ENCODE measurements at regions not wholly inside any gene's neighbourhood (a gene's known extent, or its start where the extent isn't known, plus 50 kb on each side); places are given as distances from the start of the nearest gene placed in this dataset.

GRCh38 chr2:221068123-221068522, 504.0 kb downstream of the EPHA4 start:
- DNase-seq (ENCODE audit: low spot score in 2 of 2): no peak
- intact Hi-C loops (cut with DNase I; ENCODE audit: low total_unique reads): loop anchor here (5.0 kb wide), 1 partner anchor 976 kb away; no protein-coding TSS in a partner anchor
- Histone ChIP-seq H3K4me1 (no peaks in the 10 kb centered on the region), H3K9me3 (peaks cover 0 to 5% of the 10 kb centered on the region in 2 donors), H3K4me3 (no peak overlapping the region), H3K27ac (no peak overlapping the region), H3K36me3 (no peaks in the 10 kb centered on the region), H3K27me3 (no peaks in the 10 kb centered on the region)
- TF ChIP-seq CTCF (IDR thresholded peaks at IDR 0.05): no peak
- TF ChIP-seq POLR2AphosphoS5 (IDR thresholded peaks at IDR 0.05): no peak
- no peak for TF ChIP-seq POLR2A (IDR thresholded peaks at IDR 0.05)

GRCh38 chr2:221070106-221070505, 502.0 kb downstream of the EPHA4 start:
- no peaks in the 10 kb centered on the region for H3K4me1 ChIP-seq
- TF ChIP-seq POLR2AphosphoS5 (IDR thresholded peaks at IDR 0.05) (no peak), CTCF (IDR thresholded peaks at IDR 0.05) (no peak), POLR2A (IDR thresholded peaks at IDR 0.05) (no peak)
- no peak overlapping the region for H3K27ac ChIP-seq
- H3K4me3 ChIP-seq: no peak overlapping the region
- intact Hi-C loops (cut with DNase I; ENCODE audit: low total_unique reads): no loop called here
- H3K27me3 ChIP-seq: no peaks in the 10 kb centered on the region
- H3K36me3 ChIP-seq: no peaks in the 10 kb centered on the region
- DNase-seq (ENCODE audit: low spot score in 2 of 2): no peak
- peaks cover 0 to 5% of the 10 kb centered on the region in 2 donors for H3K9me3 ChIP-seq

DNA sequence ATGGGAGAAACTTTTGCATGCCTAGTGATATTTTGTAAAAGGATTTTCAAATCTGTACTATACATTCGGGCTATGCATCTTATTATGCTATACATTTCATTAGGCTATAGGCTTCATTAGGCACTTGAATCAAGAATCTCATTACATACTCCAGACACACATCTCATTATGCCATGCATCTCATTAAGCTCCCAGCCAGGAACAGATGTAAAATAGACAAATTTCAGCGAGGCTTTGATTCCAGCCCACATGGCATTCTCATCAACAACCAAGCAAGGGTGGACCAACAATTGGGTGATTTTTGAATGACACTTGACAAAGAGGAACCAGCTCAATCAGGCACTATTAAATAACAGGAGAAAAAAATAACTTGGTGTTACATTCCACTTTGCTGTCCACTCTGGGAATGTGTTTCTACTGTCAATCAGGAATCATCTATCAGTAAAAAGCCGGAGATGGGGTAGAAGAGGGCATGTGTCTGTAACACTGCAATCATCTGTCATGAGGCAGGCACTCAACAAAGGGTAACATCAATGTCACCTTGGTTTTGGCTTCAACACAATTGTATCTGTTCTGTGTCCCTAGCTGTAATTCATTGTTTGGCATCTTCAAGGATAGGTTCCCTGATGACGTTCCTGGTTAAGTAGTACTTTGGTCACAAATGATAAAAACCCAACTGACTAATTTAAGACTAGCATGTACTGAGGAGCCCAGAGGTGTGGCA, 498.6 kb downstream of the EPHA4 start:
- no peaks in the 10 kb centered on the region for H3K27me3 ChIP-seq
- no peak for TF ChIP-seq CTCF (IDR thresholded peaks at IDR 0.05)
- no peak for TF ChIP-seq POLR2AphosphoS5 (IDR thresholded peaks at IDR 0.05)
- TF ChIP-seq POLR2A (IDR thresholded peaks at IDR 0.05): no peak
- H3K27ac ChIP-seq: no peak overlapping the region
- no peaks in the 10 kb centered on the region for H3K4me1 ChIP-seq
- H3K4me3 ChIP-seq: no peak overlapping the region
- no peaks in the 10 kb centered on the region for H3K36me3 ChIP-seq
- DNase-seq (ENCODE audit: low spot score in 2 of 2): no peak
- peaks cover 0 to 5% of the 10 kb centered on the region in 2 donors for H3K9me3 ChIP-seq
- intact Hi-C loops (cut with DNase I; ENCODE audit: low total_unique reads): no loop called here

DNA sequence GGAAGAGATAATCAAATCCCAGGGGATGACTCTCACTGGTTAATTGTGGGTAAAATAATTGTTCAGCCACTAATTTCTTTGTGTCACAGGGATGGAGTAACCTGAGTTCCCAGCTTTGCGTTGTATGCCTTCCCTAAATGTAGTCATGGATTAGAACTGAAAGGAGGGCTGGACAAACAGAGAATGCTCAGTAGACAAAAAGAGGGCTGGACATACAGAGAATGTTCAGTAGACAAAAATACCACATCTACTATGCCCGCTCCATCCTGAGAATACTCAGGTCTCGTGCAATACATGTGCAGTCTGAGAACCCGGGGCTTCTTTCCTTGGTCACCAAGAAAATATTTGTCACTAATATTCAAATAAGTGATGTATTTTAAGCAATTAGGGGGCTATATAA, 497.9 kb downstream of the EPHA4 start:
- intact Hi-C loops (cut with DNase I; ENCODE audit: low total_unique reads): no loop called here
- no peaks in the 10 kb centered on the region for H3K27me3 ChIP-seq
- no peak for DNase-seq (ENCODE audit: low spot score in 2 of 2)
- H3K27ac ChIP-seq: no peak overlapping the region
- no peak for TF ChIP-seq POLR2A (IDR thresholded peaks at IDR 0.05)
- no peak for TF ChIP-seq POLR2AphosphoS5 (IDR thresholded peaks at IDR 0.05)
- TF ChIP-seq CTCF (IDR thresholded peaks at IDR 0.05): no peak
- no peaks in the 10 kb centered on the region for H3K4me1 ChIP-seq
- no peak overlapping the region for H3K4me3 ChIP-seq
- peaks cover 0 to 5% of the 10 kb centered on the region in 2 donors for H3K9me3 ChIP-seq
- no peaks in the 10 kb centered on the region for H3K36me3 ChIP-seq

- H3K36me3 ChIP-seq: no peaks in the 10 kb centered on the region
- no peaks in the 10 kb centered on the region for H3K4me1 ChIP-seq
- H3K4me3 ChIP-seq: no peak overlapping the region
- TF ChIP-seq CTCF (IDR thresholded peaks at IDR 0.05): no peak
- TF ChIP-seq POLR2A (IDR thresholded peaks at IDR 0.05): no peak
- no peak for TF ChIP-seq POLR2AphosphoS5 (IDR thresholded peaks at IDR 0.05)
- H3K27ac ChIP-seq: no peak overlapping the region
- peaks cover 0 to 5% of the 10 kb centered on the region in 2 donors for H3K9me3 ChIP-seq
- no peaks in the 10 kb centered on the region for H3K27me3 ChIP-seq
- no peak for DNase-seq (ENCODE audit: low spot score in 2 of 2)
- intact Hi-C loops (cut with DNase I; ENCODE audit: low total_unique reads): no loop called here
These were observed 496.9 kb downstream of the EPHA4 start for GRCh38 chr2:221075203-221075602.

All from breast epithelium (tissue), 4 donors.